Ishikawa (cell line): ENCODE measurements at regions not wholly inside any gene's neighbourhood (a gene's known extent, or its start where the extent isn't known, plus 50 kb on each side); places are given as distances from the start of the nearest gene placed in this dataset.

ENCODE experiments used
- CREB1 ChIP-seq: IDR thresholded peaks from 2 replicates; pipeline ENCODE4 v1.6.1; 2012; ENCODE audit warnings: low read depth
- EGR1 ChIP-seq: IDR thresholded peaks from 2 replicates; pipeline ENCODE4 v1.6.1; 2012
- EP300 ChIP-seq: IDR thresholded peaks from 2 replicates; pipeline ENCODE4 v1.6.1; 2012; ENCODE audit warnings: borderline replicate concordance
- RAD21 ChIP-seq: IDR thresholded peaks from 2 replicates; pipeline ENCODE4 v1.6.1; 2012; ENCODE audit warnings: low read depth
- YY1 ChIP-seq: IDR thresholded peaks from 2 replicates; pipeline ENCODE4 v1.6.1; 2012; ENCODE audit warnings: low read depth

GRCh38 chrX:21153033-21153432 is 221.2 kb upstream of the CNKSR2 start:
- no peak for TF ChIP-seq EGR1
- no peak for TF ChIP-seq YY1
- no peak for TF ChIP-seq EP300
- no peak for TF ChIP-seq RAD21
- no peak for TF ChIP-seq CREB1
